H7 (cell line): ENCODE measurements at regions not wholly inside any gene's neighbourhood (a gene's known extent, or its start where the extent isn't known, plus 50 kb on each side); places are given as distances from the start of the nearest gene placed in this dataset.

ENCODE experiments used
- DNase-seq: peaks from one replicate; pipeline ENCODE4 v3.0.0; 2012
- H3K27me3 ChIP-seq: 2 replicates; pipeline ENCODE4 v1.6.0; 2011; ENCODE audit warnings: mild to moderate bottlenecking, low read length; ENCODE audit not compliant: control insufficient read depth, insufficient read depth
- H3K36me3 ChIP-seq: replicated peaks from 2 replicates; pipeline ENCODE4 v1.5.1; 2011; ENCODE audit warnings: low read length; ENCODE audit not compliant: control insufficient read depth, insufficient read depth
- H3K4me3 ChIP-seq: 2 replicates; pipeline ENCODE4 v1.5.1; 2011; ENCODE audit warnings: low read depth, mild to moderate bottlenecking, control low read depth, low read length, moderate library complexity; ENCODE audit not compliant: insufficient read depth

DNA sequence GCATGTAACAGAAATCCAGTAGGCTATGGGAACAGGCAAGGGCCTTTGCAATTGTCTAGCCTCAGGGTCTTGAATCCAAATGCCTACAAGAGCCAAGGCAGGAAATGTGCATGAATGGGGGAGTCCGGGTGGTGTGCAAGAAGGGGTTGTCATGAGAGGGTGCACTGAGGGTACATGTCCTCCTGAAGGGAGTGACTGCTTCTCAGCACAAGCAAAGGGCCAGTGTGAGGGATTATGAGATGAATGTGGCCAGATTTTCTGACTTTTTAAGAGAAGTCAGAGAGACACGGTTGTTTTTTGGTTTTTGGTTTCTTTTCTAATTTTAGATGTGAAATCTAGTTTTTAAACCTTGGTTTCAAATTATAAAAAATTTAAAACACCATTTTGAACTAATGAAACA, 76.5 kb upstream of the LSM6 start:
- Histone ChIP-seq H3K4me3 (no peak overlapping the region), H3K36me3 (no peaks in the 10 kb centered on the region), H3K27me3 (no peaks in the 10 kb centered on the region)
- no peak for DNase-seq

DNA sequence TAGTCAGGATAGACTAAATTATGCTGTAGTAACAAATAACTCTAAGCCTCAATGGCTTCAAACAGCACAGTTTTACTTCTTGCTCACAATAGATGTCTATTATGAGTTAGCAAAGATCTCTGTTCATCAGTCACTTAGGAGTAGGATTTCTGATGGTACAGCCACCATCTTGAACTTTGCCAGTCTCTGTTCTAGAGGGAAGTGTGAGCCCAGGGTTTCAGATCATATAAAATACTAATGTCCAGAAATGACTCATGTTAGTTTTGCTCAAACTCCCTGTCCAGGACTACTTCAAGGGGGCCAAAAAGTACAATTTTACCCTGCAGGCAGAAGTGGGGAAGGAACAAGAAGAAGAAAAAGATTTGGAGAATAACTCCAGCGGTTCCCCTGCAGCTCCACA, 77.1 kb upstream of the LSM6 start:
- Histone ChIP-seq H3K4me3 (no peak overlapping the region), H3K36me3 (no peaks in the 10 kb centered on the region), H3K27me3 (no peaks in the 10 kb centered on the region)
- DNase-seq: no peak

DNA sequence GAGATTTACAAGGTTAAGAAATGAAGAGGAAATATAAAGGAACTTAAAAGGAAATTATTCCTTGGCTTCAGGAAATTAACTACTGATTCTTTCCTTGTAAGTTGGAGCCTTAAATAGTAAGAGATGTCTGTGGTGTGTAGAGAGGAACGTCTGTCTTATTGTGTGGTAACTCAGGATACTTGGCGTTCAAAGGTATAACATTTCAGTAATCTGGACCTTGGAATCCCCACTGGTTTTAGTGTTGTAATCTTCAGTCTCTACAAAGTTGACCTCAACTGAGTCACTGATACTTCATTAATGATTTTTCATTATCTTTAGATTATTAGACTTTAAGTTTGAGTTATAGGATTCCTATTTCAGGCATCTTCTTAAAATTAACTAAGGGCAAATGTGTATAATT, 79.1 kb upstream of the LSM6 start:
- no peaks in the 10 kb centered on the region for H3K36me3 ChIP-seq
- no peaks in the 10 kb centered on the region for H3K27me3 ChIP-seq
- H3K4me3 ChIP-seq: no peak overlapping the region
- DNase-seq: no peak

DNA sequence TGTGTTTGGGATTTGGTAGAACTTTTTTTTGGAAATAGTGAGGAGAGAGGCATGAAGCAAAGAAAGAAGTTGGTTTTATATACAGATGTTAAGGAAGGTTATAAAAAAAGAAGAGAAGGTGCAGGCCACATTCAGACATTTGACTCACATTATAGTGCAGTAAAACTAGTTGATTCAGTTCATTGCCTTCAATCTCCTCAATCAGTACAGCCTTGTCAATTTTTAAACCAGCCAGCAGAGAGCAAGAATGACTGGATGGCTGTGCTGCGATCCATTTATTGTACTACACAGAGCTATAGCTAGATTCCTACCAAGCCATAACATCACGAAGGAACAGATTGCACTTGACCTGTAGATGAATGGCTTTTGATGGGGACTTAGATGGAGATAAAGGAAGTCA, 79.7 kb upstream of the LSM6 start:
- H3K4me3 ChIP-seq: no peak overlapping the region
- no peaks in the 10 kb centered on the region for H3K27me3 ChIP-seq
- H3K36me3 ChIP-seq: no peaks in the 10 kb centered on the region
- no peak for DNase-seq

DNA sequence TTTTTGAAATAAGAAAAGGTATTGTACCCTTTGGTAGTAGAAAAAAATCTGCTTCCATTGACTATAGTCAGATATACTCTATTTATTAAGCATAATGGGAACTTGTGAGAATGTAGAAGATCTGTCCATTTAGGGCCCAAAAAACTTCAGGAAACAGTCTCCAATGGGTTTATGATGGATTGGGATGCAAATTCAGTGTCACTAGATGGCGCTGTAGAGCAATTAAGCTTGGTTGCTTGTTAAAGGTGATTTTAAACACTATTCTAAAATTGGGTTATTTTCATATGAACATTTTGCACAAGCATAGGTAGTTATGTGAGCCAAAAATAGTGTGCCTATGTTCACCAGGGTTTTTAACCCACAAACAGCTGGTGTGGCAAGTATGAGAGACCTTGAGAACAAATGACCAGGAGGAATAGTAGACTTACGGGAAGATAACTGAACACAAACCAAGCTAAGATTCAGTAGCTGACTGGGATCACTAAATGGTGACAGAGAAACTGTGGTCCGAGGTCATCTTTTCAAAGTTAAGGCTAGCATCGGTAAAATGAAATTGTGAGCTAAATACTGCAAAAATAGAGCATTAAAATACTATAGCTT, 80.3 kb upstream of the LSM6 start:
- DNase-seq: peak; percentile 25
- H3K27me3 ChIP-seq: no peaks in the 10 kb centered on the region
- no peaks in the 10 kb centered on the region for H3K36me3 ChIP-seq
- no peak overlapping the region for H3K4me3 ChIP-seq

DNA sequence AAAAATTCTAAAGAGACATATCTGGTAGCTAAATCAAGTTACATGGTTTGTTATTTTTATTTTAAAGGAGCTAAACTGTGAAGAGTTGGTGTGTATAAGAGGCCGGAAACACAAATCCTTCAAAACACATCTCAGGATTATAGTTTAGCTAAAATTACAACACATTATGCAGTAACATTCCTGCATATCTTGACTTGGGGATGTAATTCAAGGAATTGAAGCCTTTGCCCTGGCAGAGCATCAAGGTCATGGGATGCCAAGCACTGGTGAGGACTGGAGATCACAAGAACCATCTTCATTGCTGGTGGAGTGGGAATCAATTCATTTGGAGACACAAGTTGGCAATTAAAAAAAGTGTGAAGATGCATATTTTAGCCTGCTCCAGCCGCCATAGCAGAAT, 86.8 kb upstream of the LSM6 start:
- H3K4me3 ChIP-seq: no peak overlapping the region
- H3K36me3 ChIP-seq: no peaks in the 10 kb centered on the region
- DNase-seq: no peak
- H3K27me3 ChIP-seq: no peaks in the 10 kb centered on the region

DNA sequence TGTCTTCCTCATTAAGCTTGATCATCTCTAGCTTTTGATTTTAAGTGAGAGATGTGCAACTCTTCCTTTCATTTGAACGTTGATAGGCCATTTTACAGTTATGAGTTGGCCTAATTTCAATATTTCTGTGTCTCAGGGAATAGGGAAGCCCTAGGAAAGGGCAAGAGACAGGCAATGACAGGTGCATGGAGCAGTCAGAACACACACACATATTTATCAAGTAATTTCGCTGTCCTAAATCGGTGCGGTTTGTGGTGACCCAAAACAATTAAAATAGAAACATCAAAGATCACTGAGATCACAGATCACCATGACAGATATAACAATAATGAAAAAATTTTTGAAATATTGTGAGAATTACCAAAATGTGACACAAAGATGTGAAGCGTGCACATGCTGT, 87.7 kb upstream of the LSM6 start:
- Histone ChIP-seq H3K36me3 (no peaks in the 10 kb centered on the region), H3K4me3 (no peak overlapping the region), H3K27me3 (no peaks in the 10 kb centered on the region)
- DNase-seq: no peak

DNA sequence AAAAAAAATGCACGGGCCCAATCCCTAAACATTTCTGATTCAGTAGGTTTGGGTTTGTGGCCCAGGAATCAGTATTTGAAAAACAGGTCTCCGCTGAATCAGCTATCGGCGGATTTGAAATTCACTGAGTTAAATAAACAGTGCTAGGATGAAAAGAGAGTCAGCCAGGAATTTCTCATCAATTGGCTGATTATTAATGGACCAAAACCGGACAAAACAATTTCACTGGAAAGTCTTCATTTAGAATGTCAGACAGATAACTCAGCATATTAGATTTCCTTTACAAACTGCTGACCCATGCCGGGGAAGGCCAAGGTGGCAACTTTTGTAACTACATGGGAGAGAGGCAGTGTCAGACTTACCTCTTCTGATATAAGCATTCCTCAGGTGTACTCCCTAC, 99.4 kb upstream of the LSM6 start:
- DNase-seq: no peak
- Histone ChIP-seq H3K27me3 (no peaks in the 10 kb centered on the region), H3K4me3 (no peak overlapping the region), H3K36me3 (no peaks in the 10 kb centered on the region)

DNA sequence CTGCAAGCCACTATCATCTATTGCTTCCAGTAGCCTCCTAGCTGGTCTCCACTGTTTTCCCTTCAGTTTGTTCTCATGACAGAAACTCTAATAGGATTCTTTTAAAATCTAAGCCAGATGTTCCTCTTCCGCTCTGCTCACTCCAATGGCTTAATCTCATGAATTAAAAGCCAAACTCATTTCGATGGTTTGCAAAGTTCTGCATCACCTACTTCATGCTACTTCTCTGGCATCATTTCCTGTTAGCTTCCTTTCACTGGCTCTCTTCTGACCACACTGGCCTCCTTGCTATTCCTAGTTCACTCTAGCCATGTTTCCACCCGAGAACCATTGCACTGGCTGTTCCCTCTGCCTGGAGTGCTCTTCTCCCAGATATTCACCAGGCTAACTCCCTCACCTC, 102.0 kb upstream of the LSM6 start:
- Histone ChIP-seq H3K27me3 (no peaks in the 10 kb centered on the region), H3K36me3 (no peaks in the 10 kb centered on the region), H3K4me3 (no peak overlapping the region)
- no peak for DNase-seq

DNA sequence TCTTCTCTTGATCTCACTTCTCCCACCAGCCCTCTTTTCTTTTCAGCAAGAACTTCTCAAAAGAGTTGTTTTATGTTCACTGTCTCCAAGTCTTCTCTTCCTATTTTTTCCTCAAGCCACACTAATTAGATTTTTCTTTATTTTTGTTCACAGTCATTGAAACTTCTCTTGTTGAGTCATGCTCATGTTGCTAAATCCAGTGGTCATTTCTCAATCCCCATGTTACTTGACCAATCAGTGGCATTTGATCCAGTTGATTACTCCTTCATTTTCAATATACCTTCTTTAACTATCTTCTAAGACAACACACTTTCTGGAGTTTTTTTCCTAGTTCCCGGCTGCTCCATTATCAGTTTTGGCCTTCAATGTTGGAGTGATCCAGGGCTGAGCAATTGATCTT, 103.1 kb upstream of the LSM6 start:
- no peaks in the 10 kb centered on the region for H3K36me3 ChIP-seq

DNA sequence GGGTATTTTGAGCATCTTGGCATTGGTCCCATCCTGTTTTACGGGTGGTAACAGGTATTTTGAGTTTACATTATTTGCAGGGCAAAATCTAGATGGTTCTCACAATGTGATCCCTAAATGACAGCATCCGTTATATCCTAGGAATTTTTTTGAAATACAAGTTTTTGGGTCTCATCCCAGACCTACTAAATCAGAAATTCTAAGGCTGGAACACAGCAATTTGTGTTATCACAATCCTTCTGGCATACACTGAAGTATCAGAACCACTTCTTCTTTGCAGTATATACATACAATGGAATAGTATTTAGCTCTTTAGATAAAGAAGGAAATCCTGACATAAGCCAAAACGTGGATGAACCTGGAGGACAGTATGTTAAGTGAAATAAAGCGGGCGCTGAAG, 104.1 kb upstream of the LSM6 start:
- Histone ChIP-seq H3K4me3 (no peak overlapping the region), H3K27me3 (no peaks in the 10 kb centered on the region), H3K36me3 (no peaks in the 10 kb centered on the region)
- no peak for DNase-seq

More for the DNA sequence above, 103.1 kb upstream of the LSM6 start:
- no peak overlapping the region for H3K4me3 ChIP-seq
- no peaks in the 10 kb centered on the region for H3K27me3 ChIP-seq
- no peak for DNase-seq

DNA sequence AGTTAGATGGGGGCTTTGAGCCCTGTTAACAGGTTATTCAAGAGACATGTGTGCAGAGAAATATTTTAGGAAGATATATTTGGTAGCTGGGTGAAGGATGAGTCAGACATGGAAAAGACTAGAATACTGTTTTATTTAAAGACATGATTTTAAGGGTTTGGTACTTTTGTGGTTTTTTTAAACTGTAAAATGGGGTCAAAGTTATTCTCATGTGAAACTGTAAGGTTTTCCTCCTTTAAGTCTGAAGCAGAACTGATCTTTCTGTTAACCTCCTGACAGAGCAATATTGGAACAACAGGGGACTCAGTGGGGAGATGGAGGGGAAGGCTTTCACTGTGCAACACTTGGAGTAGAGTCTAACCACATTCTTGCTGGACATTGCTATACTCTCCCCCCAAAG, 112.4 kb upstream of the LSM6 start:
- DNase-seq: no peak
- no peak overlapping the region for H3K4me3 ChIP-seq
- H3K27me3 ChIP-seq: no peaks in the 10 kb centered on the region
- no peaks in the 10 kb centered on the region for H3K36me3 ChIP-seq

DNA sequence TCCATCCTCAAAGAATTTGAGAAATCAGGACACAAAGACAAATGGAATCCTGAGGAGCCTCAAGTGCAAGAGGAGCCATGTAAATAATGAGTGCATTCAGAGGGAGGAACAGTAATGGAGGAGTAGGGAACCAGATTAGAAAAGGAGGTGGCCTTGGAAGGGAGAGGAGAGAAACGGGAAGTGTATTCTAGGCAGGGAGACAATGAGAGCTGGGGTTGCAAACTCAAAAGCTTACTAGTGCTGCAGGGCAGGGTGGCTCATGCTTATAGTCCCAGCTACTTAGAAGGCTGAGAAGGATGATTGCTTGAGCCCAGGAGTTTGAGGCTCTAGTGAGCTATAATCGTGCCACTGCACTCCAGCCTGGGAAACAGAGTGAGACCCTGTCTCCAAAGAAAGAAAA, 113.2 kb upstream of the LSM6 start:
- DNase-seq: no peak
- Histone ChIP-seq H3K36me3 (no peaks in the 10 kb centered on the region), H3K27me3 (no peaks in the 10 kb centered on the region), H3K4me3 (no peak overlapping the region)

DNA sequence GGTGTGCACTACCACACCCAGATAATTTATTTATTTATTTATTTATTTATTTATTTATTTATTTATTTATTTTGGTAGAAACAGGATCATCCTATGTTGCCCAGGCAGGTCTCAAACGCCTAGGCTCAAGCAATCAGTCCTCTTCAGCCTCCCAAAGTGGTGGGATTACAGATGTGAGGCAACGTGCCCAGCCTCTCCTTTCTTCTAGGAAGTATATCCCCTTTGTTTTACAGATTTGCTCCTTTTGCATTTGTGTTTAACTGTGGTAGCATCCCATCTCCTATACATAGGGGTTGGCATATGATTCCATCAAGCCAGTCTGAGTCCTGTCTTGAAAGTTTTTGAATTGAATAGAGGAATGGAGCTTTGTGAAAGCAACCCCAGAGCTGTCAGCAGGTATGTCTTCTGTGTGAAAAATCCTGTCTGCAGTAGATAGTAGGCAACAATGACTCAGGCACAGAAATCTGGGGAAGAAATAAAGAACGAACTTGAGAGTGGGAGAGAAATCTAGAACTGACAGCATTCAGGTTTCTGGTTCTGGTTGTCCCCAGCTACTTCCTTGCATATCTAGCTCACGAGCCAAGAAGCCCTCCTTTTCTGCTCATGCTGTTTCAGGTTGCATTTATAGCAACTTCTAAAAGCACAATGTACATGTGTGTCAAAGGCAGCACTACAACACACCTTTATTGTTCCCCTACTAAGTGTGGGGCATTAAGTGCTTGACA, 113.7 kb upstream of the LSM6 start:
- H3K27me3 ChIP-seq: no peaks in the 10 kb centered on the region

DNA sequence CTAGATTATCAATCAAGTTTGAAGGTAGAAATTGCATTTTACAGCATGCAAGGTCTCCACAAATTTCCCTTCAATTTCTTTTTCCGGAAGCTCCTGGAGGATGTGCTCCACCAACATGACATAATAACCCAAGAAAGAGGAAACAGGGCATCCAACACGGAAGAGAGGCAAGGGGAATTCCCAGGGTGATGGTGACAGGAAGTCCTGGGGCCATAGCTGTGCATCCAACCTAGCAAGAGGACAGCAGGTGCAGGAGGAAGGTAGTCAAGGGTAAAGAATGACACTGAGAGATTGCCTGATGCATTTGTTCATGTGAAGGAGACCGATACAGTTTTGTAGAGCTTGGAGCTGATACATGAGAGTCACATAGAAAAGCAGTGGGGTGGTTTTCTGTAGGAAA, 115.7 kb upstream of the LSM6 start:
- no peak overlapping the region for H3K4me3 ChIP-seq

More for the DNA sequence above, 113.7 kb upstream of the LSM6 start:
- DNase-seq: no peak
- Histone ChIP-seq H3K36me3 (no peaks in the 10 kb centered on the region), H3K4me3 (no peak overlapping the region)

DNA sequence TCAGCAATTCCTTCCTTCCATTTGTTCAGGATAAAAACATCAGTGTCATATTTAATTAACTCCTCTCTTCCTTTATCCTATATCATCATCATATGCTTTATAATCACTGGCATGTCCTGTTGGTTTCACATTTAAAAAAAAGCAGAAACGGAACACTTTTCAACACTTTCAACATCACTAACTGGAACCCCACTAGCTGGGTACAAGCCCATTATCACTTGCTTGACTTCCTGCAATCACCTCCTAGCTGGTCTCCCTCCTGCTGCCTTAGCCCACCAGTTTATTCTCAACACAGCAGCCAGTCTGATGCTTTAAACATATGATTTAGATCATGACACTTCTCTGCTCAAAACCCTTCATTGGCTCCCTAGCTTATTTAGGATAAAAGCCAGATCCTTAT, 116.4 kb upstream of the LSM6 start:
- Histone ChIP-seq H3K36me3 (no peaks in the 10 kb centered on the region), H3K27me3 (no peaks in the 10 kb centered on the region), H3K4me3 (no peak overlapping the region)
- no peak for DNase-seq

More for the DNA sequence above, 115.7 kb upstream of the LSM6 start:
- DNase-seq: no peak
- H3K36me3 ChIP-seq: no peaks in the 10 kb centered on the region
- H3K27me3 ChIP-seq: no peaks in the 10 kb centered on the region
